GM12875 (cell line): ENCODE measurements at regions not wholly inside any gene's neighbourhood (a gene's known extent, or its start where the extent isn't known, plus 50 kb on each side); places are given as distances from the start of the nearest gene placed in this dataset.

ENCODE experiments used
- H3K4me3 ChIP-seq: one replicate; pipeline ENCODE4 v1.5.1; 2011; ENCODE audit warnings: low read depth, low read length, control low read depth
- CTCF ChIP-seq: IDR thresholded peaks from 2 replicates; pipeline ENCODE4 v1.5.1; 2011; ENCODE audit warnings: low read depth, mild to moderate bottlenecking, control low read depth, inconsistent platforms, low read length, moderate library complexity, borderline replicate concordance; ENCODE audit not compliant: insufficient read depth

- no peak overlapping the region for H3K4me3 ChIP-seq
- no peak for TF ChIP-seq CTCF
Measured at GRCh38 chr11:134746609-134747008, 334.6 kb upstream of the B3GAT1 start.

- no peak for TF ChIP-seq CTCF
- H3K4me3 ChIP-seq: no peak overlapping the region
Measured at GRCh38 chr11:134745456-134745855, 333.4 kb upstream of the B3GAT1 start.

- no peak for TF ChIP-seq CTCF
- no peak overlapping the region for H3K4me3 ChIP-seq
Measured at GRCh38 chr11:134743820-134744195, 331.8 kb upstream of the B3GAT1 start.

- no peak overlapping the region for H3K4me3 ChIP-seq
- TF ChIP-seq CTCF: no peak
Measured at GRCh38 chr11:134742956-134743819, 331.1 kb upstream of the B3GAT1 start.

- TF ChIP-seq CTCF: no peak
Measured at GRCh38 chr11:134742224-134742612, 330.2 kb upstream of the B3GAT1 start.

GRCh38 chr11:134741453-134742223 lies 329.6 kb upstream of the B3GAT1 start:
- H3K4me3 ChIP-seq: no peak overlapping the region
- TF ChIP-seq CTCF: no peak

More at GRCh38 chr11:134742224-134742612, 330.2 kb upstream of the B3GAT1 start:
- no peak overlapping the region for H3K4me3 ChIP-seq
